OCI-LY7 (cell line): ENCODE measurements at regions not wholly inside any gene's neighbourhood (a gene's known extent, or its start where the extent isn't known, plus 50 kb on each side); places are given as distances from the start of the nearest gene placed in this dataset.

Experiments
- BruUV-seq: library from RNA; stranded (reverse); fragments of 400-500 nt; replicated peaks from 2 replicates; lab custom pipeline; 2021; lab: Mats Ljungman, UMichigan
- CTCF ChIA-PET: fragments of 300-600 bp; sonication (Branson Sonifier 250); formaldehyde crosslinking; loops from one replicate; lab custom pipeline; 2022; ENCODE audit warnings: antibody characterized with exemption; ENCODE audit not compliant: unreplicated experiment; lab: Charles Lee
- POLR2A ChIA-PET: fragments of 300-600 bp; sonication (Branson Sonifier 250); formaldehyde crosslinking; loops from one replicate; lab custom pipeline; 2022; ENCODE audit warnings: antibody characterized with exemption; lab: Charles Lee
- DNase-seq: peaks from one replicate; pipeline ENCODE4 v3.0.0-alpha.2; 2015; ENCODE audit warnings: low spot score
- H2AFZ ChIP-seq: fragments of 200-600 bp; sonication (generic), shearing (Covaris generic); 2 replicates; pipeline ENCODE4 v1.6.1; 2014; ENCODE audit warnings: mild to moderate bottlenecking, antibody characterized with exemption, low read length, moderate library complexity
- H3K27ac ChIP-seq: fragments of 200-600 bp; sonication (generic); 2 replicates; pipeline ENCODE4 v1.5.1; 2014; ENCODE audit warnings: mixed run types, low read depth, mild to moderate bottlenecking, moderate library complexity, low read length, inconsistent platforms; ENCODE audit not compliant: poor library complexity, severe bottlenecking
- H3K36me3 ChIP-seq: fragments of 200-600 bp; sonication (generic); 2 replicates; pipeline ENCODE4 v1.6.1; 2014; ENCODE audit warnings: mild to moderate bottlenecking, antibody characterized with exemption, low read length, moderate library complexity, mixed read lengths; ENCODE audit not compliant: insufficient read depth
- H3K4me1 ChIP-seq: fragments of 200-600 bp; sonication (generic); 2 replicates; pipeline ENCODE4 v1.5.1; 2014; ENCODE audit warnings: mild to moderate bottlenecking, low read length; ENCODE audit not compliant: insufficient read depth, poor library complexity, severe bottlenecking
- H3K4me2 ChIP-seq: fragments of 200-600 bp; sonication (generic); 2 replicates; pipeline ENCODE4 v1.6.1; 2014; ENCODE audit warnings: mild to moderate bottlenecking, low read length
- H3K4me3 ChIP-seq: fragments of 200-600 bp; sonication (generic); 2 replicates; pipeline ENCODE4 v1.5.1; 2014; ENCODE audit warnings: mild to moderate bottlenecking, low read depth, low read length; ENCODE audit not compliant: poor library complexity, severe bottlenecking
- H3K79me2 ChIP-seq: fragments of 200-600 bp; sonication (generic); 2 replicates; pipeline ENCODE4 v1.6.1; 2016; ENCODE audit warnings: low read depth, mild to moderate bottlenecking, low read length, moderate library complexity, mixed read lengths; ENCODE audit not compliant: insufficient read depth
- H3K9me2 ChIP-seq: fragments of 200-600 bp; sonication (generic); 2 replicates; pipeline ENCODE4 v1.6.1; 2016; ENCODE audit warnings: mild to moderate bottlenecking, low read length, mixed read lengths; ENCODE audit not compliant: insufficient read depth
- H3K9me3 ChIP-seq: fragments of 200-600 bp; sonication (generic); 2 replicates; pipeline ENCODE4 v1.6.1; 2014; ENCODE audit warnings: mild to moderate bottlenecking, mixed run types, low read length, mixed read lengths
- H4K20me1 ChIP-seq: fragments of 200-600 bp; sonication (generic); 2 replicates; pipeline ENCODE4 v1.6.1; 2014; ENCODE audit warnings: mild to moderate bottlenecking, antibody characterized with exemption, low read length, moderate library complexity, mixed read lengths; ENCODE audit not compliant: insufficient read depth
- CTCF ChIP-seq: fragments of 200-600 bp; sonication (generic); conservative IDR thresholded peaks from 2 replicates; pipeline ENCODE4 v1.5.1; 2014; ENCODE audit warnings: mild to moderate bottlenecking, antibody characterized with exemption, low read length, moderate library complexity, mixed read lengths
- EZH2phosphoT487 ChIP-seq: fragments of 200-600 bp; sonication (generic); IDR thresholded peaks from 2 replicates; pipeline ENCODE4 v1.6.1; 2018; ENCODE audit warnings: low read depth, borderline replicate concordance, mild to moderate bottlenecking, mixed run types, antibody characterized with exemption, low read length, moderate library complexity, mixed read lengths
- intact Hi-C: fragments of 100-400 bp; cut with micrococcal nuclease; formaldehyde crosslinking; loops from one replicate; pipeline ENCODE4 v1.10.0; 2022; ENCODE audit not compliant: unreplicated experiment

DNA sequence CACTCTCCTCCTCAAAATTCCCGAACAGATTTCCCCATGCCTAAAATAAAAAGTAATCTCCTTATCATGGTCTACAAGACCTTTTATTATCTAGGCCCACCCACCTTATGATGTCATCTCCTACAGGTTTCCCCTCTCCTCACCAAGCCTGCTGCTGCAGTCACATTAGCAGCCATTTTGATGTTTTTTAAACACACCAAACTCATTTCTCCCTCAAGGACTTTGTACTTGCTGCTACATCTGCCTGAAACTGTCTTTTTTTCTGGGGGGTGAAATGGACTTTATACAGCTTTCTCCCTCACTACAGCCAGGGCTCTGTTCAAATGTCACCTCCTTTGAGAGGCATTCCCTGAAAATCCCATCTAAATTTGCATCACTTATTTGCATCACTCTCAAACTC lies 90.2 kb upstream of the TAB3 start:
- intact Hi-C loops: loop anchor here (10.0 kb wide), 1 partner anchor 244 kb away; no protein-coding TSS in a partner anchor
- H3K9me2 ChIP-seq: no peaks in the 10 kb centered on the region
- no peak for DNase-seq
- no peaks in the 10 kb centered on the region for H3K36me3 ChIP-seq
- no peak overlapping the region for H3K4me3 ChIP-seq
- no peak overlapping the region for H3K4me2 ChIP-seq
- CTCF ChIA-PET: no interaction called here
- no TSS peak for BruUV-seq
- POLR2A ChIA-PET: interaction anchor here (0.6 kb wide), 1 partner anchor 89 kb away, joined by 3 read pairs; no protein-coding TSS in a partner anchor
- H3K4me1 ChIP-seq: no peaks in the 10 kb centered on the region
- H3K27ac ChIP-seq: no peak overlapping the region
- no peak overlapping the region for H2AFZ ChIP-seq
- H3K79me2 ChIP-seq: no peaks in the 10 kb centered on the region
- H4K20me1 ChIP-seq: no peaks in the 10 kb centered on the region
- no peaks in the 10 kb centered on the region for H3K9me3 ChIP-seq
- TF ChIP-seq EZH2phosphoT487: no peak
- no peak for TF ChIP-seq CTCF

GRCh38 chrX:30975467-30975866 lies 86.4 kb upstream of the TAB3 start:
- CTCF ChIA-PET: no interaction called here
- BruUV-seq: no TSS peak
- POLR2A ChIA-PET: no interaction called here

DNA sequence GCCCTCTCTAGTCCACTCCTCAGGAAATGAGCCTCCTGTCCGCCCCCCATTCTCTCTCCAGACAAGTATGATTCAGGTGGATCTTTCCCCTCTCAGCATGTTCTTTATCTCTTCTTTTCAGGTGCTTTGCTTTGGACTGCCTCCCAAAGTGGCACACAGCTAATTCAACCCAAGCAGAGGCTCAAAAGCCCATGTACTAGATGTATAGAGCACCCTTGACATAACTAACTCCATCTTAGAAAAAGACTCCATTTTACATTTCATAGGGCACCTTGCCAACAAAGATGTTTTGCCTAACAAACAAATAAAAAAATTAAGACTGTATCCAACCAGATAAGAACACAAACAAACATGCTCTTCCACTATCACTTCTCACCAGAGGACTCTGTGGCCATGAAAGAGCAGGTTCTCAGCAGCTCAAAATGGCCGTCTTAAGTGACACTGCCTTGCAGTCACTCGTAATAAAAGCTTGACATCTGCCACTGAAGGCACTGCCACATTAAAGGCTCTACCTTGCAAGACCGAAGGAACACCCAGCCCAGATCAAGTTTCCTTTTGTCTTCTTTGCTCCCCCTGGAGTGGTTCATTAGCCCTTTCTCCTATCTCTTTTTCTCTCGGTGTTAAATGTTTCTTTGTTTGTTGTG lies 84.9 kb upstream of the TAB3 start:
- BruUV-seq: no TSS peak
- no peak for DNase-seq
- Histone ChIP-seq H3K27ac (no peak overlapping the region), H4K20me1 (no peaks in the 10 kb centered on the region), H3K4me1 (no peaks in the 10 kb centered on the region), H3K36me3 (no peaks in the 10 kb centered on the region), H3K9me2 (no peaks in the 10 kb centered on the region), H3K4me3 (no peak overlapping the region), H3K79me2 (no peaks in the 10 kb centered on the region), H2AFZ (no peak overlapping the region), H3K9me3 (no peaks in the 10 kb centered on the region), H3K4me2 (no peak overlapping the region)
- intact Hi-C loops: loop anchor here (2.0 to 10.0 kb wide), 2 partner anchors 239 to 685 kb away; no protein-coding TSS in a partner anchor
- ChIA-PET CTCF (no interaction called here), POLR2A (no interaction called here)
- TF ChIP-seq CTCF: no peak
- TF ChIP-seq EZH2phosphoT487: no peak

More at GRCh38 chrX:30975467-30975866, 86.4 kb upstream of the TAB3 start:
- Histone ChIP-seq H3K9me3 (no peaks in the 10 kb centered on the region), H3K36me3 (no peaks in the 10 kb centered on the region), H3K9me2 (no peaks in the 10 kb centered on the region), H2AFZ (no peak overlapping the region), H3K4me3 (no peak overlapping the region), H3K4me1 (no peaks in the 10 kb centered on the region), H4K20me1 (no peaks in the 10 kb centered on the region), H3K27ac (no peak overlapping the region), H3K4me2 (no peak overlapping the region), H3K79me2 (no peaks in the 10 kb centered on the region)
- intact Hi-C loops: loop anchor here (10.0 kb wide), 1 partner anchor 241 kb away; no protein-coding TSS in a partner anchor
- DNase-seq: no peak
- no peak for TF ChIP-seq EZH2phosphoT487
